HFFc6 (cell line): ENCODE measurements at regions not wholly inside any gene's neighbourhood (a gene's known extent, or its start where the extent isn't known, plus 50 kb on each side); places are given as distances from the start of the nearest gene placed in this dataset.
A peak's percentile ranks its signal among the peaks of the same experiment; 100 is the strongest.

ENCODE experiments used
- DNase-seq: peaks from one replicate; pipeline ENCODE4 v3.0.0-alpha.2; 2018
- H3K27ac Mint-ChIP-seq: 2 replicates; pipeline ENCODE4 v1.8.0; 2020; ENCODE audit warnings: mild to moderate bottlenecking, mixed read lengths
- H3K27me3 Mint-ChIP-seq: 2 replicates; pipeline ENCODE4 v1.8.0; 2021; ENCODE audit warnings: mild to moderate bottlenecking, moderate library complexity, mixed read lengths; ENCODE audit not compliant: insufficient read depth
- H3K36me3 Mint-ChIP-seq: 2 replicates; pipeline ENCODE4 v1.8.0; 2021; ENCODE audit warnings: low read depth, mixed read lengths
- H3K4me1 Mint-ChIP-seq: 2 replicates; pipeline ENCODE4 v1.8.0; 2020; ENCODE audit warnings: low read depth, mixed read lengths
- H3K4me3 Mint-ChIP-seq: 2 replicates; pipeline ENCODE4 v1.8.0; 2020; ENCODE audit warnings: mild to moderate bottlenecking, moderate library complexity, mixed read lengths
- H3K9me3 Mint-ChIP-seq: 2 replicates; pipeline ENCODE4 v1.8.0; 2020; ENCODE audit warnings: mild to moderate bottlenecking, mixed read lengths
- CTCF ChIP-seq: fragments of 200-600 bp; sonication (generic); IDR thresholded peaks from 2 replicates; pipeline ENCODE4 v1.5.0; 2021; ENCODE audit warnings: antibody characterized with exemption, mild to moderate bottlenecking

- no peak overlapping the region for H3K27ac Mint-ChIP-seq
- peak; percentile 45 for DNase-seq
- H3K4me1 Mint-ChIP-seq, result peaks cover 19% of the 10 kb centered on the region
- peaks cover 38% of the 10 kb centered on the region for H3K27me3 Mint-ChIP-seq
- TF ChIP-seq CTCF, result no peak
- H3K36me3 Mint-ChIP-seq, result no peaks in the 10 kb centered on the region
- no peaks in the 10 kb centered on the region for H3K9me3 Mint-ChIP-seq
- no peak overlapping the region for H3K4me3 Mint-ChIP-seq
These were observed 130.5 kb upstream of the C11orf58 start for GRCh38 chr11:16607675-16608644.

DNA sequence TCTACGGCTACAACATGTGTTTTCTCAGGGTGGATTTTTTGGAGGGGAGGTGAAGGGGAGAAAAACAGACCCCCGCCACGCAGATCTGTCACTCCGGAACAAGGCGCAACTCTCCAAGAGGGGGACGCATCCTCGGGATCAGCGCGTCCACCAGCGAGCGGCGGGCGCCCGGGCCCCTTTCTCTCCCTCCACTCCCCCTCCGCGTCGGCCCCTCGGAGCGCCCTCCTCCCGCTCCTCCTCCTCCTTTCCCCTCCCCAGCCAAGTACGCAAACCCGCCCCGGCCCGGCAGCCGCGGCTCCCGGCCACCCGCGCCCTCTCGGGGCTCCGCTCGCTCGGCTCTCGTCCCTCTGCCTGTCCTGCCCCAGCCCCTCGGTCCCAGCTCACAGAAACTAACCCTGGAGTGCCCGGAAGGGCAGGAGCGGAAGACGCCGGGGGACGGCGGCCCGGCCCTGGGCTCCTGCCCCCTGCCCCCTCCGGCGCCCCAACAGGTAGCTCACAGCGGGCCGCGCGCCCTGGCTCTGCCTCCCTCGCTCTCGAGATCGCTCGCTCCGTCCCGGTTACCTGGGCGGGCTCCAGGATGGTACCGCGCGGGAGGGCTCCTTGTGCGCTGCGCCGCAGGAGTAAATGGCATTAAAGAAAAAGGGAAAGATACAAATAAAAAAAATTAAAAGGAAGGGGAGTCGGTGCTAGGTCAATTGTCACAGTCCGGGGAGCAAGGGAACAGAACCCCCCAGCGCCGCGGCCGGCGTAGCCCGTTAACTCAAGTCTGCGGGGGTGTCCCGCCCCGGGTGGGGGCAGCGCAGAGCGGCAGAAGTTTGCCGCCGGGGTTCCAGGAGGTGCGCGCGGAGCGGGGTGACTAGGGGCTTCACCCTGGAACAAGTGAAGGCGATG is 131.4 kb upstream of the C11orf58 start:
- Mint-ChIP-seq H3K27me3 (peaks cover 35% of the 10 kb centered on the region), H3K36me3 (no peaks in the 10 kb centered on the region), H3K9me3 (no peaks in the 10 kb centered on the region), H3K27ac (peak overlapping the region; percentile 71; the same call in 1 of the 2 replicates), H3K4me3 (no peak overlapping the region; the same call in 1 of the 2 replicates), H3K4me1 (peaks cover 11% of the 10 kb centered on the region)
- DNase-seq, result no peak
- no peak for TF ChIP-seq CTCF

DNA sequence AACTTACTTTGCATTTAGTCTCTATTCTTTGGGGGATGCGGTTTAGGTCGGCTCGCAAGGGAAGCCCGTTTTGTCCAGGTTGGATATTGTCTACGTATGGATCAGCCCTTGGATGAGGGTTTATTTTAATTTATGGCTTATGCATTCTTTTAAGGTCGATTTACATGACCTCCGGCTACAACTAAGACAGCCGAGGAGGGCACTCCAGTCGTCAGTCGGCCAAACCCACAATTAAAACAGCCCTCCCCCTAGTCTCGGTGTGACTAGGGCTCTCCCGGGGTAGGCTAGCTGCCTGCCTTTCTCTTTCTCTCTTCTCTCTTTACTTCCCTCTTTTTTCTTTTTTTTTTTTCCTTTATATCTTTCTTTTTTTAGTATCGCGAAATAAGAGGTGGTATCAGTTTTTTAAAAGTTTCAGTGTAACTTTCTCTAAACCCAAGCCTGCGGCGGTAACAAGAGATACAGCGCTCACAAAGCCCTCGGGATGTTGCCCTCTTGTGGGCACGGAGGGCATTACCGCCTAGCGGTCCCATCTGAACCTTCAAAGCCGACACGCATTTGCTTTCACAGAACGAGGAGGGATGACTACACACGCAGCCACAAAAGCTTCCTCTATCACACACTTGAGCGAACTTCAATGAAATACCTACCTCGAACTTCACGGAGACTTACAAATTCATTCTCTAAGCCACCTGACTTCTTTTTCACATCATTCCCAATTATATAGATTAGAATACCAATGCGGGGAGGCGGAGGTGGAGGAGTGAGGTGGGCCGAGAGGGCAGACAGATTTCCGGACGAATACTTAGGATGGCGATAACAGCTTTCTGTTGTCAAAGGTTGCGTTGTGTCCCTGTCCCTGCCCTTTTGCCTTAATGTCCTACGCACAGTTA is 132.3 kb upstream of the C11orf58 start:
- Mint-ChIP-seq H3K27ac (peak overlapping the region; percentile 71), H3K4me3 (no peak overlapping the region; the same call in 1 of the 2 replicates), H3K27me3 (peaks cover 28% of the 10 kb centered on the region), H3K9me3 (no peaks in the 10 kb centered on the region), H3K4me1 (peaks cover 9% of the 10 kb centered on the region), H3K36me3 (no peaks in the 10 kb centered on the region)
- peak; percentile 85 for DNase-seq
- TF ChIP-seq CTCF, result peak; percentile 97

- Mint-ChIP-seq H3K4me1 (peaks cover 9% of the 10 kb centered on the region), H3K27ac (peak overlapping the region; percentile 71; the same call in 1 of the 2 replicates), H3K27me3 (peaks cover 28% of the 10 kb centered on the region), H3K36me3 (no peaks in the 10 kb centered on the region), H3K9me3 (no peaks in the 10 kb centered on the region), H3K4me3 (no peak overlapping the region; the same call in 1 of the 2 replicates)
- DNase-seq, result no peak
- TF ChIP-seq CTCF, result no peak
These were observed 133.0 kb upstream of the C11orf58 start for GRCh38 chr11:16605389-16605893.
